Smooth muscle cell (in vitro differentiated cells): ENCODE measurements at regions not wholly inside any gene's neighbourhood (a gene's known extent, or its start where the extent isn't known, plus 50 kb on each side); places are given as distances from the start of the nearest gene placed in this dataset.
A peak's percentile ranks its signal among the peaks of the same experiment; 100 is the strongest.

Experiments
- DNase-seq: peaks from one replicate; lab custom pipeline; 2025; ENCODE audit not compliant: unreplicated experiment; lab: John Stamatoyannopoulos, UW
- H2AFZ ChIP-seq: fragments of 200-600 bp; sonication (generic); 2 replicates; pipeline ENCODE4 v1.6.0; 2016; ENCODE audit warnings: antibody characterized with exemption, low read depth, mild to moderate bottlenecking
- H3F3A ChIP-seq: fragments of 200-600 bp; sonication (generic); 2 replicates; pipeline ENCODE4 v1.6.0; 2017; ENCODE audit warnings: antibody characterized with exemption, low read depth
- H3K27ac ChIP-seq: fragments of 200-600 bp; sonication (generic); 2 replicates; pipeline ENCODE4 v1.5.1; 2016; ENCODE audit warnings: low read depth, mild to moderate bottlenecking
- H3K27me3 ChIP-seq: fragments of 200-600 bp; sonication (generic); 2 replicates; pipeline ENCODE4 v1.6.1; 2016; ENCODE audit warnings: low read depth, mild to moderate bottlenecking
- H3K36me3 ChIP-seq: fragments of 200-600 bp; sonication (generic); 2 replicates; pipeline ENCODE4 v1.5.1; 2016; ENCODE audit warnings: low read depth
- H3K4me1 ChIP-seq: fragments of 200-600 bp; sonication (generic); 2 replicates; pipeline ENCODE4 v1.5.1; 2016; ENCODE audit warnings: low read depth
- H3K4me2 ChIP-seq: fragments of 200-600 bp; sonication (generic); 2 replicates; pipeline ENCODE4 v1.6.0; 2016; ENCODE audit warnings: mild to moderate bottlenecking
- H3K4me3 ChIP-seq: fragments of 200-600 bp; sonication (generic); 2 replicates; pipeline ENCODE4 v1.5.1; 2016; ENCODE audit warnings: mild to moderate bottlenecking
- H3K79me2 ChIP-seq: fragments of 200-600 bp; sonication (generic); 2 replicates; pipeline ENCODE4 v1.6.0; 2016; ENCODE audit warnings: low read depth, mild to moderate bottlenecking
- H3K9ac ChIP-seq: fragments of 200-600 bp; sonication (generic); 2 replicates; pipeline ENCODE4 v1.6.0; 2016; ENCODE audit warnings: low read depth
- H3K9me3 ChIP-seq: fragments of 200-600 bp; sonication (generic); replicated peaks from 2 replicates; pipeline ENCODE4 v1.5.1; 2016; ENCODE audit warnings: low read depth
- H4K20me1 ChIP-seq: fragments of 200-600 bp; sonication (generic); 2 replicates; pipeline ENCODE4 v1.6.0; 2016; ENCODE audit warnings: low read depth
- WGBS: methylation state at CpG from one replicate; pipeline ENCODE4 v1.1.7; 2016; ENCODE audit warnings: low lambda C conversion rate; 5-methylcytosine and 5-hydroxymethylcytosine counted together
- TF ChIP-seq, protein P1 (sequence below): fragments of 200-600 bp; sonication (generic); IDR thresholded peaks from 2 replicates; pipeline ENCODE4 v1.5.1; 2017; ENCODE audit warnings: borderline replicate concordance, mild to moderate bottlenecking, antibody characterized with exemption; ENCODE audit not compliant: insufficient read depth, poor library complexity, severe bottlenecking

DNA sequence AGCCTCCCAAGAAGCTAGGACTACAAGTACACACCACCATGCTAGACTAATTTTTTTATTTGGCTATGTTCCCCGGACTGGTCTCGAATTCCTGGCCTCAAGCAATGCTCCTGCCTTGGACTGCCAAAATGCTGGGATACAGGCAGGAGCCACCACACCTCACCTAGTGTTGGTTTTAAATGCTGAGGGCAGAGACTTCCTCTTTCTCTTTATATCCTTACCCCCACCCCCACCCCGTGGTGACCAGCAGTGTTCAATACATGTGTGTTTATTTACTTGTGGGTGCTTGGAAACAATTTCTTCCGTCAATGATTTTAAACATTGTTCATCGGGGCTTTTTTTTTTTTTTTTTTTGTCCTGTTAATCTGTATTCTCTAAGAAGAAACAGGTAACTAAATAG, 158.9 kb downstream of the ZBTB18 start:
- Histone ChIP-seq H3K27ac (no peak overlapping the region), H3K36me3 (no peaks in the 10 kb centered on the region), H4K20me1 (no peaks in the 10 kb centered on the region), H3K9ac (no peak overlapping the region), H3K27me3 (no peaks in the 10 kb centered on the region), H3K9me3 (no peaks in the 10 kb centered on the region), H3K4me3 (no peak overlapping the region), H2AFZ (no peak overlapping the region), H3K4me1 (no peaks in the 10 kb centered on the region), H3F3A (no peaks in the 10 kb centered on the region), H3K4me2 (no peak overlapping the region), H3K79me2 (no peaks in the 10 kb centered on the region)
- TF ChIP-seq, protein P1, sequence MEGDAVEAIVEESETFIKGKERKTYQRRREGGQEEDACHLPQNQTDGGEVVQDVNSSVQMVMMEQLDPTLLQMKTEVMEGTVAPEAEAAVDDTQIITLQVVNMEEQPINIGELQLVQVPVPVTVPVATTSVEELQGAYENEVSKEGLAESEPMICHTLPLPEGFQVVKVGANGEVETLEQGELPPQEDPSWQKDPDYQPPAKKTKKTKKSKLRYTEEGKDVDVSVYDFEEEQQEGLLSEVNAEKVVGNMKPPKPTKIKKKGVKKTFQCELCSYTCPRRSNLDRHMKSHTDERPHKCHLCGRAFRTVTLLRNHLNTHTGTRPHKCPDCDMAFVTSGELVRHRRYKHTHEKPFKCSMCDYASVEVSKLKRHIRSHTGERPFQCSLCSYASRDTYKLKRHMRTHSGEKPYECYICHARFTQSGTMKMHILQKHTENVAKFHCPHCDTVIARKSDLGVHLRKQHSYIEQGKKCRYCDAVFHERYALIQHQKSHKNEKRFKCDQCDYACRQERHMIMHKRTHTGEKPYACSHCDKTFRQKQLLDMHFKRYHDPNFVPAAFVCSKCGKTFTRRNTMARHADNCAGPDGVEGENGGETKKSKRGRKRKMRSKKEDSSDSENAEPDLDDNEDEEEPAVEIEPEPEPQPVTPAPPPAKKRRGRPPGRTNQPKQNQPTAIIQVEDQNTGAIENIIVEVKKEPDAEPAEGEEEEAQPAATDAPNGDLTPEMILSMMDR = no peak
- DNase-seq = no peak
- 92% methylated on average over 5 of the region's 5 CpGs for WGBS

DNA sequence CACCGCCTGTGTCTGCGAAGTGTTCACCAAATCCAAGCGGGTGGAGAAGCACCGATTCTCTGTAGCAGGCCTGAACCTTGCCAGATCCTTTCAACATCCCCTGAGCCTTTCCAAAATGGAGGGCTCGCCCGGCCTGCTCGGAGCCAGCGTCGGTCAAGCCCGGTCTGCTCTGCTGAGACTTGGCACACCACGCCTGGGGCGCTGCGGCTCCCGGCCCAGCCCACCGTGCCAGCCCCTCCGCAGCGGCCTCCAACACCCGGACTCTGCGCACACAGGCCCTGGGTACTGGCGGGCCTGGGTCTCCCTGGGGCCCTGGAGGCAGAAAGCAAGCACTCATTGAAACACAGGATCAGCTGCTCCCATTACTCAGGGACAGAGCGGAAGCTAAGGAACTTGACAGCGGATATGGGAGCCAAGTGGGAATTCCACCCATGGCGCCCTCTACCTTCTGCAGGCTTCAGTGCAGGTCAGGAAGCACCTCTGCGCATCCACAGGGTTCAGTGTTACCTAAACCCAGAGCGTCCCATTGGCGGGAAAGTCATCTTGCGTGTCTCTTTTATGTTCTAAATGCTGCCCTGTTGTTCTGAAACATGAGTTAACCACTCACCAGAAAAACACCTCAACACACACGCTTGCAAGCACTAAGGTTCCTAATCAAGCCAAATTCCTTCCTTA, 159.9 kb downstream of the ZBTB18 start:
- Histone ChIP-seq H3K27me3 (no peaks in the 10 kb centered on the region), H3K9me3 (no peaks in the 10 kb centered on the region), H3F3A (no peaks in the 10 kb centered on the region), H3K27ac (no peak overlapping the region), H2AFZ (no peak overlapping the region), H3K4me1 (no peaks in the 10 kb centered on the region), H3K36me3 (no peaks in the 10 kb centered on the region), H3K4me3 (no peak overlapping the region), H3K4me2 (no peak overlapping the region), H3K9ac (no peak overlapping the region), H4K20me1 (no peaks in the 10 kb centered on the region), H3K79me2 (no peaks in the 10 kb centered on the region)
- DNase-seq = no peak
- TF ChIP-seq, protein P1 = peak; percentile 27
- WGBS = 88% methylated on average over 28 of the region's 28 CpGs

DNA sequence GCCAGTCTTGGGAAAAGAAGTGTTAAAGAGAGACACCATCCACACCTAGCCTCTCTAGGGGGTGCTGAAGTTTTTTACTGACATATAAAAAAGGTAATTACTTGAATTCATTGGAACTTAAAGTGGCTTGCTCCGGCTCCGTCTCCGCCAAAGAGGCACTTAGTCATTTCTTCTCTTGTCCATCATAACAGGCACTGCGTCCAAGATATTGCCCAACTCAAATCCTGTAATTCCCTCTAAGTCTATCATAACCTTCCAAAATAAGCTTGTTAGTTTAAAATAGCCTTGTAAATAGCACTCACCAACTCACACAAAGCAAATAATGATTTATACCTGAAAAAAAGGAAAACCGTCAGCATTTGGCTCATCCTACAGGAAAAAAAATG, 160.5 kb downstream of the ZBTB18 start:
- Histone ChIP-seq H3K27me3 (no peaks in the 10 kb centered on the region), H3K27ac (no peak overlapping the region), H3K4me1 (no peaks in the 10 kb centered on the region), H3K4me3 (no peak overlapping the region), H4K20me1 (no peaks in the 10 kb centered on the region), H3K79me2 (no peaks in the 10 kb centered on the region), H3F3A (no peaks in the 10 kb centered on the region), H3K36me3 (no peaks in the 10 kb centered on the region), H2AFZ (no peak overlapping the region), H3K9me3 (no peaks in the 10 kb centered on the region), H3K9ac (no peak overlapping the region), H3K4me2 (no peak overlapping the region)
- 71% methylated on average over 5 of the region's 5 CpGs for WGBS
- no peak for DNase-seq
- TF ChIP-seq, protein P1 = no peak

DNA sequence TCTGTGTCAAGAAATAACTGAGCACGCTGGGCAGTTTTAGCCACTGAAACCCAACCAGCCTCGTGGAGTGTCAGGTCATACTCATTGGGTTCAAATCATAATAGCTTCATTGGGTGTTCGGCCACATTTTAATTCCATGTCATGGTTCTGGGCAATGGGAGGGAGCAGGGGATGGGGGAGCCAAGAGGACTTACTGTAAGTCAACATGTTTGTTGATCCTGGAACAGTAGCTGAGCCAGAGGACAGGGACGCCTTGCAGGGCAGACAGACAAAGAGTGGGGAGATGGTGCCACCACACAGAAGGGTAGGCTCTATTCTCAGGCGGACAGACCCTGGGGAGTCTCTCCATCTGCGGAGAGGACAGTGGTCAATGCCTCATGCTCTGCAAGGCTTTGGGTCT, 161.1 kb downstream of the ZBTB18 start:
- Histone ChIP-seq H3K4me3 (no peak overlapping the region), H3K9me3 (no peaks in the 10 kb centered on the region), H3K9ac (no peak overlapping the region), H3K79me2 (no peaks in the 10 kb centered on the region), H3K4me1 (no peaks in the 10 kb centered on the region), H2AFZ (no peak overlapping the region), H3K36me3 (no peaks in the 10 kb centered on the region), H3K27me3 (no peaks in the 10 kb centered on the region), H3K27ac (no peak overlapping the region), H3K4me2 (no peak overlapping the region), H4K20me1 (no peaks in the 10 kb centered on the region), H3F3A (no peaks in the 10 kb centered on the region)
- TF ChIP-seq, protein P1 = no peak
- 95% methylated on average over 6 of the region's 6 CpGs for WGBS
- DNase-seq = no peak
